HG02610 (cell line): ENCODE measurements at regions not wholly inside any gene's neighbourhood (a gene's known extent, or its start where the extent isn't known, plus 50 kb on each side); places are given as distances from the start of the nearest gene placed in this dataset.

ENCODE experiments used
- ATAC-seq: cut with Tn5 transposase; IDR thresholded peaks from one replicate; pipeline ENCODE4 v1.9.1; 2021; ENCODE audit warnings: mild to moderate bottlenecking, moderate library complexity; ENCODE audit not compliant: unreplicated experiment

- ATAC-seq, result no peak
Measured at GRCh38 chr6:135789375-135790050, 62.0 kb upstream of the PDE7B start.

GRCh38 chr6:135791441-135791840, 60.1 kb upstream of the PDE7B start:
- ATAC-seq, result no peak

- ATAC-seq, result no peak
Measured at GRCh38 chr6:135796643-135797305, 54.7 kb upstream of the PDE7B start.

- no peak for ATAC-seq
Measured at GRCh38 chr6:135797361-135797760, 54.1 kb upstream of the PDE7B start.

- ATAC-seq, result peak; percentile 81
Measured at GRCh38 chr6:135798751-135799515, 52.6 kb upstream of the PDE7B start.
